IMR-90 (cell line): ENCODE measurements at regions not wholly inside any gene's neighbourhood (a gene's known extent, or its start where the extent isn't known, plus 50 kb on each side); places are given as distances from the start of the nearest gene placed in this dataset.

Experiments used
- ATAC-seq: fragments of 200-7000 bp; cut with Tn5 transposase; 2 replicates; pipeline ENCODE4 v1.9.1; 2020; ENCODE audit warnings: low read depth, mild to moderate bottlenecking, moderate library complexity
- BruUV-seq: library from RNA; stranded (reverse); fragments of 400-500 nt; replicated peaks from 2 replicates; lab custom pipeline; 2021; lab: Mats Ljungman, UMichigan
- CTCF ChIA-PET: fragments of 300-600 bp; formaldehyde crosslinking; extraction: SDS; loops from one replicate; lab custom pipeline; 2021; ENCODE audit warnings: antibody characterized with exemption; lab: Yijun Ruan, JAX
- POLR2A ChIA-PET: fragments of 300-600 bp; sonication (Branson Sonifier 250); formaldehyde crosslinking; loops from one replicate; lab custom pipeline; 2022; ENCODE audit warnings: antibody characterized with exemption; ENCODE audit not compliant: unreplicated experiment; lab: Charles Lee
- DNase-seq: peaks from one replicate; pipeline ENCODE4 v3.0.0; 2013
- H2AFZ ChIP-seq: replicated peaks from 2 replicates; pipeline ENCODE3; 2013; ENCODE audit warnings: low read length, mild to moderate bottlenecking; ENCODE audit not compliant: poor library complexity
- H2AK5ac ChIP-seq: 2 replicates; pipeline ENCODE4 v1.6.1; 2013; ENCODE audit warnings: low read depth, low read length, inconsistent platforms
- H2AK9ac ChIP-seq: replicated peaks from 2 replicates; pipeline ENCODE3; 2013; ENCODE audit warnings: mild to moderate bottlenecking, low read depth, low read length, moderate library complexity; ENCODE audit not compliant: poor library complexity
- H2BK120ac ChIP-seq: 2 replicates; pipeline ENCODE4 v1.6.1; 2013; ENCODE audit warnings: low read depth, low read length, inconsistent platforms
- H2BK15ac ChIP-seq: 3 replicates; pipeline ENCODE4 v1.6.1; 2013; ENCODE audit warnings: low read depth, low read length, inconsistent platforms
- H2BK20ac ChIP-seq: 2 replicates; pipeline ENCODE4 v1.6.1; 2013; ENCODE audit warnings: low read depth, mild to moderate bottlenecking, inconsistent platforms, low read length, moderate library complexity
- H2BK5ac ChIP-seq: 2 replicates; pipeline ENCODE4 v1.6.1; 2013; ENCODE audit warnings: mild to moderate bottlenecking, low read depth, low read length, inconsistent platforms; ENCODE audit not compliant: poor library complexity, severe bottlenecking
- H3K14ac ChIP-seq: replicated peaks from 2 replicates; pipeline ENCODE4 v1.6.1; 2013; ENCODE audit warnings: low read depth, low read length, inconsistent platforms
- H3K18ac ChIP-seq: 2 replicates; pipeline ENCODE4 v1.6.1; 2013; ENCODE audit warnings: low read depth, low read length, control low read depth
- H3K23ac ChIP-seq: 2 replicates; pipeline ENCODE4 v1.6.1; 2013; ENCODE audit warnings: low read depth, low read length, inconsistent platforms
- H3K27ac ChIP-seq: 2 replicates; pipeline ENCODE4 v1.5.1; 2013; ENCODE audit warnings: mild to moderate bottlenecking, control low read depth, low read length; ENCODE audit not compliant: insufficient read depth
- H3K27me3 ChIP-seq: 2 replicates; pipeline ENCODE4 v1.6.1; 2013; ENCODE audit warnings: low read length; ENCODE audit not compliant: control insufficient read depth, insufficient read depth
- H3K36me3 ChIP-seq: 2 replicates; pipeline ENCODE4 v1.6.1; 2013; ENCODE audit warnings: low read length, mixed read lengths; ENCODE audit not compliant: control insufficient read depth, insufficient read depth
- H3K4ac ChIP-seq: 2 replicates; pipeline ENCODE4 v1.6.1; 2013; ENCODE audit warnings: low read depth, low read length, inconsistent platforms
- H3K4me1 ChIP-seq: 2 replicates; pipeline ENCODE4 v1.6.1; 2013; ENCODE audit warnings: low read length, mixed read lengths; ENCODE audit not compliant: control insufficient read depth, insufficient read depth
- H3K4me2 ChIP-seq: 2 replicates; pipeline ENCODE4 v1.6.1; 2013; ENCODE audit warnings: low read depth, mild to moderate bottlenecking, control low read depth, low read length, moderate library complexity
- H3K4me3 ChIP-seq: 2 replicates; pipeline ENCODE4 v1.5.1; 2013; ENCODE audit warnings: low read depth, mild to moderate bottlenecking, control low read depth, low read length, moderate library complexity; ENCODE audit not compliant: insufficient read depth
- H3K56ac ChIP-seq: 2 replicates; pipeline ENCODE4 v1.6.1; 2013; ENCODE audit warnings: low read length, inconsistent platforms; ENCODE audit not compliant: insufficient read depth; ENCODE audit errors: extremely low read depth
- H3K79me1 ChIP-seq, 2 experiments: 2 replicates each; pipeline ENCODE4 v1.6.1; 2013; ENCODE audit warnings: low read length in 2 of 2, inconsistent platforms in 1 of 2, low read depth in 1 of 2
- H3K9ac ChIP-seq: 2 replicates; pipeline ENCODE4 v1.6.1; 2013; ENCODE audit warnings: low read depth, low read length, control low read depth
- H3K9me1 ChIP-seq: 2 replicates; pipeline ENCODE4 v1.6.1; 2013; ENCODE audit warnings: low read length, inconsistent platforms; ENCODE audit not compliant: insufficient read depth
- H3K9me3 ChIP-seq: 2 replicates; pipeline ENCODE4 v1.6.1; 2013; ENCODE audit warnings: low read length; ENCODE audit not compliant: control insufficient read depth, insufficient read depth
- H4K20me1 ChIP-seq: 2 replicates; pipeline ENCODE4 v1.6.1; 2013; ENCODE audit warnings: low read length, inconsistent platforms; ENCODE audit not compliant: insufficient read depth
- H4K5ac ChIP-seq: 2 replicates; pipeline ENCODE4 v1.6.1; 2013; ENCODE audit warnings: mild to moderate bottlenecking, low read depth, low read length, control low read depth
- H4K8ac ChIP-seq, 2 experiments: 2 replicates each; pipeline ENCODE4 v1.6.1; 2013; ENCODE audit warnings: low read depth in 2 of 2, low read length in 2 of 2, control low read depth in 1 of 2, inconsistent platforms in 1 of 2
- H4K91ac ChIP-seq: 2 replicates; pipeline ENCODE4 v1.6.1; 2013; ENCODE audit warnings: low read depth, low read length, inconsistent platforms; ENCODE audit not compliant: insufficient read depth
- FOS ChIP-seq: fragments of 150-350 bp; IDR thresholded peaks from 2 replicates; pipeline ENCODE4 v1.6.1; 2016; ENCODE audit warnings: low read depth, low read length
- MAFK ChIP-seq: IDR thresholded peaks from 2 replicates; pipeline ENCODE4 v1.6.1; 2012; ENCODE audit warnings: low read depth, low read length, improper control_type of control experiment
- MAZ ChIP-seq: IDR thresholded peaks from 2 replicates; pipeline ENCODE4 v1.6.1; 2012; ENCODE audit warnings: low read depth, mild to moderate bottlenecking, low read length, improper control_type of control experiment, moderate library complexity, borderline replicate concordance
- MXI1 ChIP-seq: IDR thresholded peaks from 2 replicates; pipeline ENCODE4 v1.6.1; 2012; ENCODE audit warnings: low read depth, mild to moderate bottlenecking, low read length, moderate library complexity, borderline replicate concordance
- NFE2L2 ChIP-seq: fragments of 150-350 bp; IDR thresholded peaks from 2 replicates; pipeline ENCODE4 v1.6.1; 2016; ENCODE audit warnings: low read depth, mild to moderate bottlenecking, low read length
- RCOR1 ChIP-seq: IDR thresholded peaks from 2 replicates; pipeline ENCODE4 v1.6.1; 2012; ENCODE audit warnings: mild to moderate bottlenecking, low read length, improper control_type of control experiment; ENCODE audit not compliant: insufficient replicate concordance
- dilution Hi-C: fragments of 300-500 bp; cut with HindIII; formaldehyde crosslinking; loops from one replicate; pipeline ENCODE4 v1.14.3; 2018; ENCODE audit warnings: low sequenced_read_pairs; ENCODE audit not compliant: unreplicated experiment
- in situ Hi-C: fragments of 300-500 bp; cut with MboI; formaldehyde crosslinking; loops from 3 replicates; pipeline ENCODE4 v1.14.3; 2019; ENCODE audit warnings: low sequenced_read_pairs, inconsistent platforms, mixed read lengths
- intact Hi-C: fragments of 100-400 bp; cut with micrococcal nuclease; formaldehyde crosslinking; loops from 2 replicates; pipeline ENCODE4 v1.10.0; 2022
- TF ChIP-seq, protein P1 (sequence below): fragments of 150-350 bp; IDR thresholded peaks from 2 replicates; pipeline ENCODE4 v1.6.1; 2017; ENCODE audit warnings: mild to moderate bottlenecking, antibody characterized with exemption, low read length, low read depth

DNA sequence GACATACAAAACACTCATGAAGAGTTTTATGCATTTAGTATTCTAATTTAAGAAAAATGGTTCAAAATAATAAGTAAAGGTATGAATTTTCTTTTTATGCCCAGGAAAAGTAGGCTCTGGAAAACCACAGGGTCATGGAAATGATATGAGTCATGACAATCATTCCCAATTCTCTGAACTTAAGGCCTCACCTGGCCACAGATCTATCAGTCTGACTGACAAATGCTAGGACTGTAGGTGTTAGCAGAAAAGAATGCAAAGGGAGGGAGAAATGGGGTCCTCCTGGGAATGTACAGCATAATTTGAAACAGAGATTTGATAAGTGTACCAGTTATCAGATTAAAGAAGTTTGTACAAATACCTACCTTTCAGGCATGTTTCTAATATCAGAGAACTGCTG, 270.5 kb upstream of the ARSJ start:
- H3K9me3 ChIP-seq = no peaks in the 10 kb centered on the region; the same call in 1 of the 2 replicates
- H3K9ac ChIP-seq = no peak overlapping the region
- peak overlapping the region; percentile 8; the same call in 1 of the 2 replicates for H4K5ac ChIP-seq
- H3K4me2 ChIP-seq = peak overlapping the region; percentile 39; the same call in 1 of the 2 replicates
- peak overlapping the region; percentile 30 for H2BK20ac ChIP-seq
- ChIA-PET CTCF (no interaction called here), POLR2A (no interaction called here)
- peak overlapping the region; percentile 86 for H2BK120ac ChIP-seq
- peak overlapping the region; percentile 63 for H3K14ac ChIP-seq
- no peak overlapping the region for H2AFZ ChIP-seq
- H3K4me1 ChIP-seq = peaks cover 10% of the 10 kb centered on the region
- ATAC-seq = no peak
- H3K79me1 ChIP-seq = 0 out of 4 replicates have a peak, but pooled peaks cover 0 to 5% of the 10 kb centered on the region in 2 experiments
- peak overlapping the region in 1 of 2 experiments; percentile 44; a peak in 2 of 4 replicates for H4K8ac ChIP-seq
- H3K27ac ChIP-seq = peak overlapping the region; percentile 54; the same call in 1 of the 2 replicates
- H3K23ac ChIP-seq = 0 out of 2 replicates have a peak overlapping the region, but pooled peaks have one; percentile 33
- no peaks in the 10 kb centered on the region for H4K20me1 ChIP-seq
- peak overlapping the region; percentile 68; the same call in 1 of the 2 replicates for H3K56ac ChIP-seq
- no peak for DNase-seq
- H2AK5ac ChIP-seq = peak overlapping the region; percentile 68; the same call in 1 of the 2 replicates
- no TSS peak for BruUV-seq
- H2BK5ac ChIP-seq = peak overlapping the region; percentile 76
- H3K4ac ChIP-seq = peak overlapping the region; percentile 73
- peak overlapping the region; percentile 4; the same call in 1 of the 2 replicates for H4K91ac ChIP-seq
- peak overlapping the region; percentile 2; the same call in 2 of the 3 replicates for H2BK15ac ChIP-seq
- no peak for TF ChIP-seq RCOR1
- no peak for TF ChIP-seq NFE2L2
- no peak for TF ChIP-seq MAFK
- TF ChIP-seq, protein P1, sequence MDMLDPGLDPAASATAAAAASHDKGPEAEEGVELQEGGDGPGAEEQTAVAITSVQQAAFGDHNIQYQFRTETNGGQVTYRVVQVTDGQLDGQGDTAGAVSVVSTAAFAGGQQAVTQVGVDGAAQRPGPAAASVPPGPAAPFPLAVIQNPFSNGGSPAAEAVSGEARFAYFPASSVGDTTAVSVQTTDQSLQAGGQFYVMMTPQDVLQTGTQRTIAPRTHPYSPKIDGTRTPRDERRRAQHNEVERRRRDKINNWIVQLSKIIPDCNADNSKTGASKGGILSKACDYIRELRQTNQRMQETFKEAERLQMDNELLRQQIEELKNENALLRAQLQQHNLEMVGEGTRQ = no peak
- TF ChIP-seq MAZ = no peak
- no peak for TF ChIP-seq MXI1
- TF ChIP-seq FOS = no peak
- in situ Hi-C loops = no loop called here
- H3K4me3 ChIP-seq = no peak overlapping the region
- peaks cover 10% of the 10 kb centered on the region for H3K9me1 ChIP-seq
- H3K36me3 ChIP-seq = no peaks in the 10 kb centered on the region
- no peaks in the 10 kb centered on the region for H3K27me3 ChIP-seq
- intact Hi-C loops = no loop called here
- dilution Hi-C loops = no loop called here
- peak overlapping the region; percentile 25 for H3K18ac ChIP-seq
- H2AK9ac ChIP-seq = no peak overlapping the region
